CD4-positive, alpha-beta T cell treated with Interleukin-2 at 100 ng/mL for 4 hours (primary cell): ENCODE measurements at regions not wholly inside any gene's neighbourhood (a gene's known extent, or its start where the extent isn't known, plus 50 kb on each side); places are given as distances from the start of the nearest gene placed in this dataset.
A peak's percentile ranks its signal among the peaks of the same experiment; 100 is the strongest.

Source experiments
- DNase-seq: peaks from one replicate; pipeline ENCODE4 v3.0.0-alpha.2; 2020; ENCODE audit warnings: low spot score

DNA sequence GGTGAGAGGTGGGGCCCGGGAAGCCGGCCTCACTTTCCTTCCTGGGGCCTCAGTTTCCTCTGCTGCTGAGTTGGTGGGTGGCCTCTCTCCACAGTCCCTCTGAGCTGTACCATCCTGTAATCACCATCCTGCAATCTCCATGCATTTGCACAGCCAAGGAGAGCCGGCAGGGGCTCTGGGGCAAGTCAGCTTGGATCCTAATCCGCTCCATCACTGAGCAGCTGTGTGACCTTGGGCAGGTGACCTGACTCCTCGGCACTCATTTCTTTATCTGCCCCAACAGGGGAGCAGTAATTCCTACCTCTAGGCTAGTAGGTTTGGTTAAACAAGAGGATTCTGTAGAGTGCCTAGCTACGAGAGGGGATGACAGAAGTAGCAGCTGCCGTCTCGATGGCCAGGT lies 88.2 kb upstream of the ZNF618 start:
- DNase-seq = no peak

DNA sequence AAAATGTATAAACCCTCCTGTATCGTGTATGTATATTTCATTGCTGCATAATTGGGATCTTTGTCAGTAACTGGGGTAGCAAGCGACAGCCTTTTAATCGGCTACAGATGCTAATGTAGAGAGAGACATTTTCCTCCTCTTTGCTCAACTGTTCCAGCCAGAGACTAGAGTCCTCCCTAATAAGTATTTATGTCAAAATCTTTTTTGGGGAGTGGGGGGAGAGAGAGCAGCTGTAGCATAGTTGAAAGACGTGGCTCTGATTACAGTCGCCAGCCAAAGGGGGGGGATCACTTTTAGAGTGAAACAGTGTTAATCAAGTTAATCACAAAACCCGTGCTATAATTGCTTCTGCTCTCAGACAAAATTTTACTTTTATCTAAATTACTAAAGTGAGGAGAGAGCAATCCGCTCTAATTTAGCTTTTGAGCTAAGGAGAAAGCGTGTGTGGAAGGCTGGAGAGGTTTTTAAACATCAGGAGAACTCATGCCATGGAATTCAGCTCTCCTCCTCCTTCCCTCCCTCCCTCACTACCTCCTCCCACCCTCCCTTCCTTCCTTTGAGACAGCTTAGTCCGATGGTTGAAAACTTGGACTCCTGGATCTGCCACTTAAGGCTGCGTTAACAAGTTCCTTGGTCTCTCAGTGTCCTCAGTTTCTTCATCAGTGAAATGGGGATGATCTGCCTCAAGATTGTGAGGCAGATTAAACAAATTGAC lies 87.3 kb upstream of the ZNF618 start:
- no peak for DNase-seq

DNA sequence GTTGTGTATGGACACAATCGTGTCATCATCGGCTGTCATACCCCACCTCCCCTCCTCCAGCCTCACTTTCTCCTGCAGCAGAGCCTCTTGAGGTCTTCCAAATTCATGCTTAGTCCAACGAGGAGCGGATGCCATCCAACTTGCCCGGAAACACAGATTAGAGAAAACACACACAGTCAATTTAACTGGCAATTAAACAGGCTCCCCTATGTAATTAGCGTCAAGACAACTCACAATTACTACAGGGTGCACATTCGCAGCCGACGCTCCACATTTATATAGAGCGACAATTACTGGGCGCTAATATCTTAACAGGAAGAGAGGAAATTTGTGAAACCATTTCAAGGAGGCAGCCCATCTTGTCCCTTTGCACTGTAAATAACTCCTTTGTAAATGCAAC lies 86.0 kb upstream of the ZNF618 start:
- DNase-seq = no peak

DNA sequence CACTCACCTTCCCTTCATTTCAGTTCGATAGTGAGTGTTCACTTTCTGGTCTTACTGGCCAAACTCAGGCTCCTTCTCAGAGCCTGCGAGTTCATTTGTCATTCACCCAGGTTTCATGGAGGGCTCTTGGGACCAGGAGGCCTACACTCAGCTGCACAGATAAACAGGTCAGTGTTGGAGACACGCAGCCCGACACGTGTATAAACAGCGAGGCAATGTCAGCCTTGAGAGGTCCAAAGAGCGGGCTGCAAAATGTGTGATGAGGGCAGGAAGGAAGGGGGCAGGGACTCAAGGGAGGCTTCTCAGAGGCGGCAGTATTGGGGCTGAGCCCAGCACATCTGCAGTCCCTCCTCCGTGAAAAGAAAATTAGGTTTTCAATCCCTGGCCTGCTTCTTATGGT lies 82.6 kb upstream of the ZNF618 start:
- DNase-seq = no peak

DNA sequence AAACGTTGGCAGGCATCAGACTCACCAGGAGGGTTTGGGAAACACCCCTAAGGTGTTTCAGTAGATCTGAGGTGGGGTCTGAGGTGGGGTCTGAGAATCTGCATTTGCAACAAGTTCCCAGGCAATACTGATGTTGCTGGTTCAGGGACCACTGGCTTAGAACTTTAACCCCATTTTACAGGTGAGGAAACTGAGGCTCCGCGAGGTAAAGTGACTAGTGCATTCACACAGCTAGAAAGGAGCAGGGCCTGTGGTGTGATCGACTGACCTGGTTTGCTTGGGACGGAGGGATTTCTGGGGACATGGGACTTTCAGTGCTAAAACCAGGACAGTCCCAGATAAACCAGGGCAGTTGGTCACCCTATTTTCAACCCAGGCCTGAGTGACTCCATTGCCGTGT lies 81.4 kb upstream of the ZNF618 start:
- DNase-seq = no peak

DNA sequence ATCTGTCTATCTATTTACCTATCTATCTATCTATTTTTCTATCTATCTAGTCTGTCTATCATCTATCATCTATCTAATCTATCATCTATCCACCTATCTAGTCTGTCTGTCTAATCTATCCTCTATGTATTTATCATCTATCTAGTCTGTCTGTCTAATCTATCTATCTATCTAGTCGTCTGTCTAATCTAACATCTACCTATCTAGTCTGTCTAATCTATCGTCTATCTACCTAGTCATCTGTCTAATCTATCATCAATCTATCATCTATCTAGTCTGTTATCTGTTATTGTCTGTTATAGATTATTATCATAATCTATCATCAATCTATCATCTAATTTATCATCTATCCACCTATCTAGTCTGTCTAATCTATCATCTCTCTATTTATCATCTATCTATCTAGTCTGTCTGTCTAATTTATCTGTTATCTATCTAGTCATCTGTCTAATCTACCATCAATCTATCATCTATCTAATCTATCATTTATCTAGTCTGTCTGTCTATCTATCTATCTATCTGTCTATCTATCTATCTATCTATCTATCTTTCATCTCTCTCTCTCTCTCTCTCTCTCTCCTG lies 80.2 kb upstream of the ZNF618 start:
- DNase-seq = no peak

DNA sequence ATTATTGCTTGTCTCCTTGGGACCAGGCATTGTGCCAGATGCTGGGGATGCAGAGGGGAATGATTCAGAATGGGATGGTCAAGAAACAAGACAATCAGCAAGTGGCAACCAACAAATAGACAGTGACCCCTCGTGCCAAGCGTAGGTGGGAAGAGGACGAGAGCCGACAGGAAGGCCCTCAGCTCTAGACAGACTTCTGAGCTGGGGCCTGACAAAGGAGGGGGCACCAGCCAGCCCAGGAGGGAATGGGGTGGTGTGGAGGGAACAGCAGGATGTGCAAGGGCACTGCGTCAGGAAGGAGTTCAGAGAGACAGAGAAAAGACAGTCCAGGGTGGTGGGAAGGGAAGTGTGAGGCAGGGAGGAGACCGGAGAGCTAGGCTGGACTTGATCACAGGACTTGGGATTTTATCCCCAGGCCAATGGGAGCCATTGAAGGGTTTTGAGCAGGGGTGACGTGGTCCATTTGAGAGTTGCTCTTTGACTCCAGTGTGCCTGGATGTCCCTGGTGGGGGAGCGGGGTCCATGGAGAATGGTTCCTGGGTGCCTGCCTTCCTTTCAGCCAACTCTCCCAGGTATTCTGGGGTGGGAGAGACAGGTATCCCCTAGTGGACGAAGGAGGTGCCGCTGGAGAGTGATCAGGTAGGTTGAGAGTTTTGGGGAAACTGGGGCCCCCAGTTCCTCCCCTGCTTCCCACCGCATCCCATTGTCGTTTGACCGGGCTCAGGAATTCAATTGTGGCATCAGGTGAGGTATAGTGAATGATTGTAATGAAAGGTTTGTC lies 79.3 kb upstream of the ZNF618 start:
- no peak for DNase-seq

DNA sequence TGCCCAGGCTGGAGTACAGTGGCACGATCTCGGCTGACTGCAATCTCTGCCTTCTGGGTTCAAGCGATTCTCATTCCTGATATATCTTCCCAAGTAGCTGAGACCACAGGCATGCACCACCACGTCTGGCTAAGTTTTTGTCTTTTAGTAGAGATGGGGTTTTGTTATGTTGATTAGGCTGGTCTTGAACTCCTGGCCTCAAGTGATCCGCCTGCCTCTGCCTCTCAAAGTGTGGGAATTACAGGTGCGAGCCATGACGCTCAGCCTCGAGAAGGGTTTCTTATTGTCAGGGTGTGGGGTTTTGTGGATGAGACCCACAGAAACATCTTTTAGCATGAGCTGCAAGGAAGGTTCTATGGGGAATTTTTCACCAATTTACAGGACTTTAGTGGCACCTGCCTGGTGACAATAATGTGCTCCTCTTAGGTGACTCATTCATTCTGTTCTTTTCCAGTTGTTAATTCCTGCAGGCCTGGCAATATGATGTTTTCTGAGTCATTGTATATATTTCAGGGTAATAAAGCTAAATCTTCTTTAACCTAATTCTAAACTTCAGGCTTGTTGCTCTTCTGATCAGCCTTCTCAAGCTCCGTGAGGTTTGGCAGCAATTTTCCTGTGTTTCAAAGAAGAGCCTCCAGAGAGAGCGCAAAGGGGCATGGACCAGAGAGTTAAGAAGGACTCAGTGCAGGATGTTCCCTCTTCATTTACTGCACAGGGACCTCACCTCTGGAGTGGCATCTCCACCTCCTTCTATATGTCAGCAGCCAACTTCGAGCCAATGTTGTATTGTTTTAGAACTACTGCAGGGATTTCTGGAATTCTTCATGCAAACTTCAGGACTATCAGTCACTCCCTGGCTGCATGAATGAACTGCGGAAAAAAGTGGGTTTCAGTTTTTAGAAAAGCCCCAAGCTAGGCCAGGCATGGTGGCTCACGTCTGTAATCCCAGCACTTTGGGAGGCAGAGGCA lies 77.8 kb upstream of the ZNF618 start:
- DNase-seq = no peak

DNA sequence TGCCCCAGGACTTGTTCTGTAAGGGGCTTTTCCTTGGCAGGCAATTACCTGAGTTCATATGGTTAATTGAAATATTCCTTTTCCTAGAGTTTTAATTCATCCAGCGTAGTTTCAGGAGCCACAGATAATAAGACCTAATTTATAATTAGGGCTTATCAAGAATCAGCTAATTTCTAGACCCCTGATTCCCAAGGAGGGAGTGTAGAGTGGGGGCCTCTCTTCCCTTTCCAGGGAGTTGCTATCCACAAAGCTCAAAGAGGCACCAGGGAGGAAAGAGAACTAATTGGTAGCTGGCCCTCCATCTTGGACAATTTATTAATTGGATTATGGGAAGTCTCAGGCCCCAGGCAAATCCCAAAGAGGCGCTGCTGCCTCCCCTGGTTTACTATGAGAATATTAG lies 75.8 kb upstream of the ZNF618 start:
- DNase-seq = no peak

DNA sequence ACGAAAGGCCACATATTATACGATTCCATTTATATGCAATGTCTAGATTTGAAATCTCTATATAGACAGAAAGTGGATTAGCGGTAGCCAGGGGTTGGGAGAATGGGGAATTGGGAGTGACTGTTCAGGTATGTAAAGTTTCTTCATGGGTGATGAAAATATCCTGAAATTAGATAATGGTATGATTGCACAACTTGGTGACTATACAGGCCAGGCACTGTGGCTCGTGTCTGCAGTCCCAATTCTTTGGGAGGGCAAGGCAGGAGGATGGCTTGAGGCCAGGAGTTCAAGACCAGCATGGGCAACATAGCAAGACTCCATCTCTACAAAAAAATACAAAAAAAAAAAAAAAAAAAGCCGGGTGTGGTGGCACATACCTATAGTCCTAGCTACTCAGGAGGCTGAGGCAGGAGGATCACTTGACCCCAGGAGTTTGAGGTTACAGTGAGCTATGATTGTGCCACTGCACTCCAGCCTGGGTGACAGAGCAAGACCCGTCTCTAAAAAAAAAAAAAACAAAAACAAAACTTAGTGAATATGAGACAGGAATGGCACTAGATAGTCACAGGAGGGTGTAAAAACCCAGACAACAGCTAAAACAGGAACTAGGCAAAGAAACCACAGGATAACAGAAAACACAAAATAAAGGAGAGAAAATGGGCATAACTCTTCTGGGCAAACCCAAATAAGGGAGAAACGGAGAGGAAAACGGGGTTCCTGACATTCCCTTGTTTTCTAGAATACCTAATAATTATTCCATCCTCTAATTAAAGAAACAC lies 72.1 kb upstream of the ZNF618 start:
- DNase-seq = no peak

DNA sequence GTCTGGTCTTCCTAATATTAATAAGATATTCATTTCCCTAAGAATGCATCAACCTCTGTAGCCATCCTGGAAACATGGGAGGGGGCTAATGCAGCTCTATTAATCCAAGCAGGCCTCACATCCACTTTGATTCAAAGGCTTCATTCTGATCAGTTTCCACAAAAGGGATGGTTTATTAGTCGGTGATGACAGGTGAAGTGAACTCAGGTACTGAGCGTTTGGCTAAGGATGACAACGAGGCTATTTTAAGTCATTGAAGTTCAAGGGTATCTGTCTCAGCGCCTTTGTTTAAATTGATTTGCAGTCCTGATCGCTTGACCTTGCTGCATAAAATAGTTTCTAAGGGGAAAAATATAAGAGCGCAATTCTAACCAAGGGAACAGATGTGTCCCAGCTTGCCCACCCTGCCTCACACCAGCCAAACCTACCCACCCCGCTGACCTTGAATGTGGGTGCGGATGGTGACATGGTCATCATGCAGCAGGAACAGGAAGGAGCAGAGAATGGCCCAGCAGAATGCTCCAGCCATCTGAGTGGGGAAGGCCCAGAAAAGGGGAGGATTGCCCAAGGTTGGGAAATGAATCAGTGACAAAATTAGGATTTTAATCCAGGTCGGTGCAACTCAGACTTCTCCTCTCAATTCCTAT lies 70.5 kb upstream of the ZNF618 start:
- no peak for DNase-seq

DNA sequence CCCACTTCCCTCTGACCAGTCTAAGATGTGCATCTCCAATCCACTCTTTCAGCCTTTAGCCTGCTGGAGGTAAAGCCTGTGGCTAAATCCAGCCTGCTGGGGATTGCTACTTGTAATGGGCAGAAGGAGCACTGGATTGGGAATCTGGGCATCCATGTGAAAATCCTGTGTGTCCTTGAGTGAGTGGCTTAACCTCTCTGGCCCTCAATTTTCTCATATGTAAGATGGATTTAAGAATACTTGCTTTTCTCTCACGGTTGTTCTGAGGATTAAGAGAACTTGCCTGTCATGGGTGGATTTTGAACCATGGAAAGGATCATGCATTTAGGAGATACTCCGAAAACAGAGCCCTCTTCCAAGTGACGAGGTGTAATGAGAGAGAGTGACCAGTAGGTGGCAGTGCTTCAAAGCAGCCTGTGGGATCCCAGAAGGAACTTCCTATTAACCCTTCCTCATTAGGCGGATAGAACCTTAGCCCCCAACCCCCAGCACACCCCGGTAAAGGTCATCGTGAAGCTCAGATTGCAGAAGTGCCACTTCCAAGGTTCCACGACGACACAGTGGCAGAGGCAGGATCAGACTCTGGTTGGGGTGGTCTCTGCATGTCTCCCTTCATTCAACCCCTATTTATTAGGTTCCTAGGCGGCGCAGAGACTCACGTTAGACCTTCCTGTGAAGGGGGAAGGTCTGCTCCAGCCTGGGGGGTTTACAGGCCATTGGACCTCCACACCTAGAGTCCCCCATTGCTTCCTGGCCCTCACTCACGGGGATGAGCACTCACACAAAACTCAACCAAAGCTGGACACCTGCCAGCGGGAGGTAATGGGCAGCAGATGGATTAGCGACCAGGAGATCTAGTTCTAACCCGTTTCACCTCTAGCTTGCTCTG lies 68.7 kb upstream of the ZNF618 start:
- DNase-seq = peak; percentile 49

DNA sequence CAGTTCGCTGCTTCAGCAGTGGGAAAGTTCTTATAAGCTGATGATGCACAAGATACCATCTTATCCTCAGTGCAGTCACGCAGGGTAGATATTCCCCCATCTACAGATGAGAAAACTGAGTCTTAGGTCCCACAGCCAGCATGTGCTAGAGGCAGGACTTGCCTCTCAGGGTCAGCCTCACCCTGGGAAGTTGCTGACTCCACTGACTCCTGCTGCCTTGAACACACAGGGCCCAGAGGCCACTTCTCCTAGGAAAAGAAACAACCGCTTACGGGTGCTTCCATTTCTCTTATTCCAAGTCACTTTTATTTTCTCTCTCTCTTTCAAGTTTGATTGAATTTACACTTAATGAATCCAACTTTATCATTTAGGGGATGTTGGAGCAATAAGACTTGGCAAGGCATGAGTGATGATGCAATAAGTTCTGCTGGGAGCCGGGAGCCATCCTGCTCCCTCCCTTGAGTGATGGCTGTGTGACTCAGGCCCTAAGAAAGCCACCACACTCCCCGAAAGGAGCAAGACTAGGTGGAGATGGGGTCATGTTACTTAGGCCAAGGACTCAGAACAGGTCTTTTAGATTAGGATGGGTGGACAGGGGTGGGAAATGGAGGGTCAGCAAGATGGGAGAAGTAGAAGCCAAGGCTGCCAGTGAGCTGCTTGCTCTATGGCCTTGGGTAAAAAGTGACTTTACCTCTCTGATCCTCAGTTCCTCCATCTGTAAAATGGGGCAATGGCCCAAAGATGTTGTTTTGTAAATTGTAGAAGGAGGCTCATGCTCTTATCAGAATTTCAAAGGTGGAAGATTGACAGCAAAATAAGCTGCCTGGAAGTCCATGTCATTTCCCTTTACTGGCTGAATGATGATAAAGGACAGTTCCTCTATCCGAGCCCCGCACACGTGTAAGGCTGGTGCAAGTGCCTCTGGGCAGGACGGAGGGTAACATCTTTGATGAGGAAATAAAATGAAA lies 67.4 kb upstream of the ZNF618 start:
- no peak for DNase-seq

DNA sequence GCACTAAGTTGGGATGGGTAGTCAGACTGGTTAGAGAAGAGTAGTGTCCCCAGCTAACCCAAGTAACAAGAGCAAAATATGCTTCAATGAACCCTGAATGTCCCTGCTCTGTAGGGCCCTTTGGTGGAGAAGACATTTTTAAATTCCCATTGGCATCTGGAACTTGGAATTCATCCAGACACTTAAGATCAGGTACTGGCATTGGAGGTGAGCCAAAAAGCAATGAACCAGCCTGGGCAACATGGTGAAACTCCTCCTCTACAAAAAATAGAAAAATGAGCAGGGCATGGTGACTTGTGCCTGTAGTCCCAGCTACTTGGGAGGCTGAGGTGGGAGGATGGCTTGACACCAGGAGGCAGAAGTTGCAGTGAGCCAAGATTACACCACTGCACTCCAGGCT lies 58.9 kb upstream of the ZNF618 start:
- no peak for DNase-seq

DNA sequence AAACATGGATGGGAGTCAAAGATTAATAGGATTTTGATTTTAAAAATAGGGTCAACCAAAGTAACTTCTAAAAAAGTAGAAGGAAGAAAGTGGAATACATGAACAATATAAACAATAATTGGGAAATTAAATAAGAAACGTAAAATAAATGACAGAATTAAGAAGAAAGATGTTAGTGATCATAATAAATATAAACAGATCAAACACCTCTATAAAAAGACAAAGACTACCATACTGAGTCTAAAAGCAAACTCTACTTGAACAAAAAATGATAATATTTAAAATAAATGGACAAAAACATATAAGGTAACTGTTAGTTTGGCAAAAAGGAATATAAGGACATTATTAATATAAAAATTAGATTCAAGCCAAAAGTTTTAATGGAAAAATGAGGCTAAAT lies 57.7 kb upstream of the ZNF618 start:
- DNase-seq = no peak

DNA sequence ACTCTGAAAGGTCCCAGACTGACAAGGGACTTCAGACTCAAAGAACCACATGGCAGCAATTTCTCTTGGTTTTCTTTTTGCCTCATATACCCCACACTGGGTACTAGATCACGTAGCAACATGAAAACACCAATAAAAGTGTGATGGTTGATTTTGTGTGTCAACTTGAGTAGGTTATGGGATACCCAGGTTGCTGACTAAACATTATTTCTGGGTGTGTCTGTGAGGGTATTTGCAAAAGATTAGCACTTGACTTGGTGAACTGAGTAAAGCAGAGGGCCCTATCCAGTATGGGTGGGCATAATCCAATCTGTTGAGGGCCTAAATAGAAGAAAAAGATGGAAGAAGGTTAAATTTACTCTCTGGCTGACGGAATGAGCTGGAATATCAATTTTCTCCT lies 53.8 kb upstream of the ZNF618 start:
- no peak for DNase-seq

DNA sequence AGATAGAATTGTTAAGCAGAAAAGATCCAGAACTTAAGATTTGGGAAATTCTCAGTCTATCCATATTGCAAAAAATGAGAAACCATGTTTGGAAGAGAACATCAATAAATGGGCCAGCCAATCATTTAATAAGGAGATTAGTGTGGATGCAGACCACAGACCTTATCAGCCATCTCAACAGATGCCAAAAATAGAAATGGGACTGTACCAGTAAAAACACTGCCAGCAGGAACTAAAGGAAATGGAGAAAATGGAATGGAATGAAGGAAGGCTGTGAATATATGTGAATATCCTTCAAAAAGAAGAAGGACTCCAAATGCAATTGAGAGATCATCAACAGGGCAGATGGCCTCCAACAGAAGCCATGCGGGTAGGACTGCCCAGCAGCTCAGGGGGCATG lies 52.7 kb upstream of the ZNF618 start:
- DNase-seq = no peak
